HEK293T (cell line): ENCODE measurements at regions not wholly inside any gene's neighbourhood (a gene's known extent, or its start where the extent isn't known, plus 50 kb on each side); places are given as distances from the start of the nearest gene placed in this dataset.

Experiments used
- ARNT ChIP-seq: fragments of 450-650 bp; IDR thresholded peaks from 2 replicates; pipeline ENCODE4 v1.6.1; 2017; ENCODE audit warnings: mild to moderate bottlenecking
- CTBP1 ChIP-seq: fragments of 450-650 bp; IDR thresholded peaks from 2 replicates; pipeline ENCODE4 v1.6.1; 2016; ENCODE audit warnings: borderline replicate concordance
- ELF4 ChIP-seq: fragments of 450-650 bp; IDR thresholded peaks from 2 replicates; pipeline ENCODE4 v1.6.1; 2017; ENCODE audit warnings: antibody characterized with exemption
- NFRKB ChIP-seq: fragments of 450-650 bp; IDR thresholded peaks from 2 replicates; pipeline ENCODE4 v1.6.1; 2016; ENCODE audit warnings: mild to moderate bottlenecking, moderate library complexity
- TARDBP ChIP-seq: fragments of 450-650 bp; IDR thresholded peaks from 2 replicates; pipeline ENCODE4 v1.6.1; 2016

DNA sequence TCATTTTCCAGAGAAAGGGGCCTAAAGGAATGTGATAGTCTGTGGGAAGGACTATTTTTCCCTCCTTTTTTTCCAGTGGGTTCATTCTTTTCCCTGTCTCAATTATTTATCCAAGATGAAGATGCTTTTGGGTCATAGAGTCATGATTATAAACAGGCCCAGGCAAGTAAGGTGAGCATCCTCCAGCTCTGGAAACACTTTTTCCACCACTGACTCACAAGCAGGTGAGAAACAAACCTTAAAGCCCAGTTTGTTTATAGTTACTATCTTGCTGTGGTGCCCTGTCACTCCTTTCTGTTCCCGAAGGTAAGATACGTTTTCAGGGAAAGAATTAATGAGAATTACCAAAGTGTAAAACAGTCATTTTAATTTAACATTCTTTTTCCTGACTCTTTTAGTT is 107.7 kb upstream of the IFNG-AS1 start:
- TF ChIP-seq ELF4 (no peak), TARDBP (no peak), NFRKB (no peak), ARNT (no peak), CTBP1 (no peak)
